ENCODE measurements at regions not wholly inside any gene's neighbourhood (a gene's known extent, or its start where the extent isn't known, plus 50 kb on each side); places are given as distances from the start of the nearest gene placed in this dataset.
A peak's percentile ranks its signal among the peaks of the same experiment; 100 is the strongest.
"Not testable (repeated sequence)": the region's sequence is repeated elsewhere in the genome, so short reads cannot be mapped to it uniquely, and the experiment has no call there.

- DNase-seq: not testable (repeated sequence)
These were observed 50.6 kb upstream of the ZNG1B start for GRCh38 chr2:113386780-113387433.

DNA sequence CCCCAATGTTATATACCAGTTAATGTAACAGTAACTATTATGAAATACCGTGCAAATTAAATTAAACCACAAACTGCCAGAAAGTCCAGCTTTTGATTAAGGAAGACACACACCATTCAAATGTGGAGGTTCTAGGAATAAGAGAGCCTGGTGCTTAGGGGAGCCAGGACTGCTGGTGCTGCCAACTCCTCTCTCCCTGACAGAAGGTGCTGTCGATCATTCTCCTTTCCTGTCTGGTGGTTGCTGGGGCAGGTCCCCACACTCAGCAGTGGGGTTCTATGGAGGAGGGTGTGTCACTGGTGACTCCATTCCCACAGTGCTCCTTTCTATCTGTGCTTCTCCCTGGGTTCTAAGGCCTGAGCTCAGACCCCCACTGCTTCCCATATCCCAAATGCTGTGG is 57.9 kb upstream of the ZNG1B start:
- DNase-seq: not testable (repeated sequence)

- DNase-seq: no peak
These were observed 60.5 kb upstream of the ZNG1B start for GRCh38 chr2:113376913-113377445.

GRCh38 chr2:113376253-113376912 is 61.1 kb upstream of the ZNG1B start:
- DNase-seq: no peak

DNA sequence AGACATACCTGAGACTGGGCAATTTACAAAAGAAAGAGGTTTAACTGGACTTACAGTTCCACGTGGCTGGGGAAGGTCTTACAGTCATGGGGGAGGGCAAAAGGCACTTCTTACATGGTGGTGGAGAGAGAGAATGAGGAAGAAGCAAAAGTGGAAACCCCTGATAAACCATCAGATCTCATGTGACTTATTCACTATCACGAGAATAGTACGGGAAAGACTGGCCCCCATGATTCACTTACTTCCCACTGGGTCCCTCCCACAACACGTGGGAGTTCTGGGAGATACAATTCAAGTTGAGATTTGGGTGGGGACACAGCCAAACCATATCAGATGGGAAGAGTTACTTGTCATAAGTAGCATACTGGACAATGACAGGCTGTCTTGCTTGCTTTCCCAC is 62.6 kb upstream of the ZNG1B start:
- DNase-seq: not testable (repeated sequence)

DNA sequence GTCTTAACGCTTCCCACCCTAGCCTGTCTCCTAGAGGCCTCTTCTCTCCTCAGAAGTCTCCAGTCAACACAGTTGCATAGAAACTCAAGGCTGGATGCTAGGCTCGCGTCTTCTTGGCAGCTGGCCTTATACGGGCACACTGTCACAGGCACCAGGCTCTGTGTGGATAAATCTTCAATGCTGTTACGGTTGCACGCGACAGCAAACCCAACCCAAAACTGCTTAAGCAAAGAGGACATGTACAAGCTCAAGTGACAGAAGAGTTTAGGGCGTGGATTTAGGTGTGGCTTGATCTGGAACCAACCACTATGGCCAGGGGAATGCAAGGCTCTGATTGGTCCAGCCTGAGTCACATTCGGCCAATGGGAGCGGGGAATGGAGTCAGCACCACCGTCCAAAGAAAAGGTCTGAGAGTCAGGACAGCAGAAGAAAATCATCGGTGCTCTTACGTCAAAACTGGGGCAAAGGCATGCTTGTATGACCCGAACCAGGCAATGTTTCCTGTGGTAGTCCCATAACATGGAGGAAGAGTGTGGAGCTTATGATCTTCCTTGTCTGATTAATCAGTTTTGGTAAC is 65.1 kb upstream of the ZNG1B start:
- DNase-seq: not testable (repeated sequence)

DNA sequence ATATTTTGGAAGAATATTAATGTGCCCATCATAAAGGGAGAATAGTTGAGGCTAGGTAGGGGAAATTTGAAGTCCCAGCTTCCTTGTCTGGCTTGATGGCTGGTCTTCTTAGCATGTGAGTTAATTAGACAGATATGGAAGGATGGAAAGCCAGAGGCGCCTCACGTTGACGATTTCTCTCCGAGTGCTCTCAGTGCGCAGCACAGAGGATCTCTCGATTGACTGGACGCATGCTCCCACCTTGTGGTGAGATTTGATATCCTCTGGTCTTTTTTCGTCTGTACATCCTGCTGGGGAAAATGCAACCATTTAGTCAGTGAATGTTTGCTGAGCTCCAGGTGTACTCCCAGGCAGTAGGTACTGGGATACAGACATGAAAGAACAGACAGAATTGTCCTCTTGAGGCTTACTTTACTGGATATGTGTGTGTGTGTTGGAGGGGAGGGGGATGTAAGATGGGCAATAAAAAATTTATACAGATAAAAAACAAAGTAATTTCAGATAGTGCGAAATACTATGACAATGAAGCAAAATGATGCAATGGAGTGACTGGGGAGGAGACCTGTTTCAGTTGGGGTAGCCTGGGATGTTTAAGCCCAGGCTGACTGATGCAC is 66.9 kb upstream of the ZNG1B start:
- DNase-seq: no peak

DNA sequence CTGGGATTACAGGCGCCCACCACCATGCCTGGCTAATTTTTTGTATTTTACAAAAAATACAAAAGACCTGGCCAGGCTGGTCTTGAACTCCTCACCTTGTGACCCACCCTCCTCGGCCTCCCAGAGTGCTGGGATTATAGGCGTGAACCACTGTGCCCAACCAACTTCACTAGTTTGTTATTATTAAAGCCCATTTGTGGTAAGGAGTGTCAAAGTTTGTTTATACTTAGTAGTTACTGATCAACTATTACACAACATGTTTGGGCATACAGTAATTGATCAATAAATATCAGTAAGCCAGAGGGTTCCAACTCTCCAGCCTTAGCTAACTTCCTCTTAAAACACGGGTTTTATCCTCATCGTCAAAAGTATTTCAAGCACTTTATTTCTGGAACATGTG is 67.5 kb upstream of the ZNG1B start:
- DNase-seq: no peak

- not testable (repeated sequence) for DNase-seq
These were observed 68.9 kb upstream of the ZNG1B start for GRCh38 chr2:113368581-113368980.

DNA sequence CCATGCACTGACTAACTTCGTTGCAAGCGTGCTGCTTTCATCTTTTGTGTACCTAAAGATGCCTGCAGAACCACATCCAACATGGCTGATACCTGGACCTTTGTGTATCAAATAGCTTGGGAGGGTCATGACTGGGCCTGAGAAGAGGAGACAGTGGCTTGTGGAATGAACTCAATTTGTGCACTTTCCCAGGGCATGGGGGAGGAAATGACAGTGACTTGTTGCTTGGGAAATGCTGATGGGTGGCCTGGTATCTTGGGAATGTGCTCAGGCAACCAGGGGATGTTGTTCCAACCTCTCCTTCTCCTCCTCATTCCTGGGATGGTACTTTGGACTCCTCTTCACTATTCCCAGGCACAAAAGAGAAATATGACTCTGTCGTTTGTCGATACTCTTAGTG is 70.7 kb upstream of the ZNG1B start:
- not testable (repeated sequence) for DNase-seq

DNA sequence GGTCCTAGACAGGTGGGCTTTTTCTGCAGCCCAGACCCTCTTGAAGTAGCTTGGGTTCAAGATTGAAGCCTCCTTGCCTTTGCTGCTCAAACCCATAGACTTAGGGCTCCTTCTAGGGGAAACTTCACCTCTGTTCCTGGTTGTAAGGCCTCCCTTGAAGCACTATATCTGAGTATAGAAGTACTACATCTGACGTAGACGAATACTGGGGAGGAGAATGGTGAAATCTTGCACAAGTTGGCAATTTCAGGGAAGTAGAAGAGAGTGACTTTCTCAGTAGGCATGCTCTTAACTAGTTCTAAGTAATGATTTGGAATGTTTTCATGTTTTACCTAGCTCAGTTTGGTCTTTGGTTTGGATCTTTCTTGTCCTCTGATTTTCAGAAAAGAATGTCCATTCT is 71.7 kb upstream of the ZNG1B start:
- DNase-seq: peak; percentile 0

DNA sequence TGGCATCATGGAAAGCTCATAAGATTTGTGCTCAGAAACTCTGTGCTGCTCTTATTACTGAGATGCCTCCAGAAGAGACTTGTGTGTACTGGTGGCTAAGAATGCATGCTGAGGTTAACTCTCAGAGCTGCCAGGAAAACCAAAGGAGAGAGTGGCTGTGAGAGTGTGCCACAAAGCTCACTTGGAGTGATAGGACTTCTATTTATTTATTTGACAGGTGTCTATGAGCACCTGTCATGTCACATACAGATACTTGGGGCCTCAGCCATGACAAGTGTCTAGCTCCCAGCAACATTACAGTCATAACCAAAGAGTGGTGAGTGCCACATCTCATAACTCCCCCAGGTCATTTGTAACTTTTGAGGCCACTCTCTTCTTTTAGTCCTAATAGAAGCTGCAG is 72.2 kb upstream of the ZNG1B start:
- not testable (repeated sequence) for DNase-seq

GRCh38 chr2:113361051-113361450 is 76.4 kb upstream of the ZNG1B start:
- no peak for DNase-seq

DNA sequence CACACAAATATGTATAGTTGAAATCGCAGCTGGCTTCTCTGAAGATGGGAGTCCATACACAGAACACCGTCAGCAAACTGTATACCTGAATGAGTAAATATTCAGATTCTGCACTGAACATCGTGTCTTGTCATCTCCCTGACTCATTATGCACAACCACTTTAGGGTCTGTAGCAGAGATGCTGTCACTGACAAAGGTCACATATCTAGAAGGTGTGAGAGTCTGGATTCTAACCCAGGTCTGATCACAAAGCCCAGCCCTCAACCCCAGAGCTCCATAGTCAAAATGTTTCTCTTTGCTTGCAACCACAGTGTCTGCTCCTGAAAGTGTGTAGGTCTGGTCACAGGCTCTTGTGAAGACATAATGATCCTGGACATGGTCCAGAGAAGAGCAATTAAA is 78.3 kb upstream of the PAX8 start:
- DNase-seq: no peak

GRCh38 chr2:113356284-113356683 is 77.6 kb upstream of the PAX8 start:
- DNase-seq: not testable (repeated sequence)

DNA sequence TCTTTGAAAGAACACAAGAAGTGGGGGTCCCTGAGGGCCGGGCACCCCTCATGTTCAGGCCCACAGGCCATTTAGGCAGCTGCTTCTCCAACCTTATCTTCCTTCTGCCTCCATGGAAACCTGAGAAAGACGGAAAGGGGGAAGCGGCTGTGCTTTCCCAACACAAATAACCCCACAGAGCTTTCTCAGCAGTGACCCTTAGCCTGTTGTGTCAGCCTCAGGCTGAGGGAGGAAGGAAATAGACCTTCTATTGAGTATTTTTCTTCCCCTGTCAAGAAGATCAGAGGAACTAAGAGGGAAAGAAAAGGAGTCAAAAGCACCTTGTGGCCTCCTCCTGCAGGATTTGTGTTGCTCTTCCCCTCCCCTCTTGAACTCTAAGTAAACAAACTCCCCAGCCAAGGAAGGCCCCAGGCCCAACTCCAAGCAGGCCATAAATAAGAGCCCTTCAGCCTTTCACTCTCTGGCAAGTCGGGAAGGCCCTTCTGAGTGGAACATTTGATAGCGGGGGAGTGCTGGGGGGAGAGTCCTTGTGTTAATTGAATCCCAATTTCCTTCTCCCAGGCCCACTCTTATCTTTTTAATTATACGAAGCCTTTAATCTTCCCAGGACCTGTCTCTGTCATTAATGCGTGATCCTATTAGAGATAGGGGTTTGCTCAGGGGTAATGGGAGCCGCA is 76.8 kb upstream of the PAX8 start:
- DNase-seq: not testable (repeated sequence)

- no peak for DNase-seq
These were observed 72.9 kb upstream of the PAX8 start for GRCh38 chr2:113351375-113352355.

DNA sequence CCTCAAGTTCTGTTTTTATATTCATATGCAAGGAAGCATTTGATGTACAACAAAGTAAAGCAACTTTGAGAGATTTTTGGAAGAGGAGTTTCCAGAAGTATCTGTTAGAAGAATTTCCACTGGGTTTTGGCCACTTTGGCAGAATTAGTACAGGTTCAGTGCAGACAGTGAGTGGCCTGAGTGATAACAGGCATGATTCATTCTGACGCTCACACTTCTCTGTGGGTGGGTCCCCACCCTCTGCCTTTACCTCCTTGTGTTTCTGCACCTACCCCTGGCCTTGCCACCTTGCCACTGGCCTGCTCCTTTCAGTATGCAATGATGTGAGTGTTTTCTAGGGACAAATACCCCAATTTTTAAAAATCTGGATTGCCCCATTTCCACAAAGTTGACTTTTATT is 65.1 kb upstream of the PAX8 start:
- DNase-seq: not testable (repeated sequence)

GRCh38 chr2:113342650-113343049 is 63.9 kb upstream of the PAX8 start:
- DNase-seq: no peak

- DNase-seq: not testable (repeated sequence)
These were observed 63.1 kb upstream of the PAX8 start for GRCh38 chr2:113341870-113342253.

DNA sequence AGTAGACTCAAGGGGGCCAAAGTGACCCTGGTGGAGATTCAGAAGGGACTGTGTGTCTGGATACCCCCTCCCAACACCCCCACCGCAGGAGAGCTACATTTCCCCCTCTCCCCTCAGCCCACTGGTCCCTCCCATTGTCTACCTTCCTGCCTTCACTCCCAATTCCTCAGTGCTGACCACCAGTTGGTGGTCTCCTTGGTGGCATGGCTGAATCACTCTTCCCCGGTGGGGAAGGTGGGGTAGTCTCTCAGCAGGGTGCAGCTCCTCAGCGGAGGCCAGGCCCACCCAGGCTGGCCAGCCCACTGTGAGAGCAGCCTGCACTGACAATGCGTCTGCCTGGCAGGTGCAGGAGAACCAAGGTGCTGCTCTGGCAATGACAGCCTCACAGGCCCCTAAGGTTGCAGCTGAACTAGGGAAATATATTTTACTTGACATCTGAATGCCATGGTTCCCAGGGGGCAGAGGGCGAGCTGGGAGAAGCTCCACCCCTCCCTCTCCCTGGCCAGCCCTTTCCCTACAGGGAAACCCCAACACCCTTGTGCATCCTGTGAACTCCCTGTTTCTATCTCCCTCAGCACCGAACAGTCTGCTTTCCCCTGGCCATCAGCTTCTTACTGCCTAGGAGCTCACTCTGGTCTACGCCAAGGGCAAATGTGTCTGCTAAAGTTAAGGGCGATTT is 62.6 kb upstream of the PAX8 start:
- DNase-seq: no peak

All from GF-D8 (cell line).